ENCODE measurements at regions not wholly inside any gene's neighbourhood (a gene's known extent, or its start where the extent isn't known, plus 50 kb on each side); places are given as distances from the start of the nearest gene placed in this dataset.

GRCh38 chr2:106631281-106631680 lies 144.1 kb downstream of the CD8B2 start:
- no peak for DNase-seq

- no peak for DNase-seq
Observed at GRCh38 chr2:106638043-106638442, 150.9 kb downstream of the CD8B2 start.

GRCh38 chr2:106638580-106638979 lies 151.4 kb downstream of the CD8B2 start:
- DNase-seq = no peak

GRCh38 chr2:106642679-106643078 lies 155.5 kb downstream of the CD8B2 start:
- no peak for DNase-seq

- DNase-seq = no peak
Observed at GRCh38 chr2:106644623-106645022, 157.5 kb downstream of the CD8B2 start.

GRCh38 chr2:106646605-106647004 lies 159.4 kb downstream of the CD8B2 start:
- no peak for DNase-seq

DNA sequence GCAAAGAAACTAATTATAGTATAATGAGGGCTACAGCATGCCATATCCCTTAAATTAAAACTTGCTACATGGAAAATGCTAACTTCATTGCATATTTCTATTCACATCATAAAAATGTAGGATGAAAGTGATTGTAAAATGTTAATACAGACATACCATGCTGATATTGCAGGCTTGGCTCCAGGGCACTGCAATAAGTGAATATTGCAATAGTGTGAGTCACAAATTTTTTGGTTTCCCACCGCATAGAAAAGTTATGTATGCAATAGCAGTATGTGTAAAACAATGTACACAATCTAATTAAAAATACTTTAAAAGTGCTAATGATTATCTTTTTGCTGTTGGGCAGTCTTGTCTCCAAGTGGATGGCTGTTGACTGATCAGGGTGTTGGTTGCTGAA lies 162.1 kb downstream of the CD8B2 start:
- DNase-seq = no peak

GRCh38 chr2:106653465-106653864 lies 166.3 kb downstream of the CD8B2 start:
- no peak for DNase-seq

DNA sequence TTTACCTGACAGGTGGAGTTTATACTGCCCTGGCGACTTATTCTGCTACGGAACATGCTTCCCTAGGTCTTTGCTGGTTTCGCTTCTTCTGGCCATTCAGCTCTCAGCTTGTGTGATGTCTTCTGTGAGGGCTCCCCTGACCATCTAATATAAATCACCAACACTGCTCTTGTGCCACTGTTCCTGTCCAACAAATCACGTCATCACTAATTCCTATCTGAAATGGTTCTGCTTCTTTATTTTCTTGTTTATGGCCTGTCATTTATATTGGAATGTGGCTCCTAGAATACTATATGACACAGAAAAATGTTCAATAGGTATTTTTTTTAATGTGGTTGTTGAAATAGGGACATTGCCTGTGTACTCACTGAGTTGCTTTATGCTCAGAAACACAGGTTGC lies 171.5 kb downstream of the CD8B2 start:
- DNase-seq = no peak

- DNase-seq = peak; percentile 68
Observed at GRCh38 chr2:106664669-106665068, 177.5 kb downstream of the CD8B2 start.

- DNase-seq = no peak
Observed at GRCh38 chr2:106667478-106668070, 180.4 kb downstream of the CD8B2 start.

DNA sequence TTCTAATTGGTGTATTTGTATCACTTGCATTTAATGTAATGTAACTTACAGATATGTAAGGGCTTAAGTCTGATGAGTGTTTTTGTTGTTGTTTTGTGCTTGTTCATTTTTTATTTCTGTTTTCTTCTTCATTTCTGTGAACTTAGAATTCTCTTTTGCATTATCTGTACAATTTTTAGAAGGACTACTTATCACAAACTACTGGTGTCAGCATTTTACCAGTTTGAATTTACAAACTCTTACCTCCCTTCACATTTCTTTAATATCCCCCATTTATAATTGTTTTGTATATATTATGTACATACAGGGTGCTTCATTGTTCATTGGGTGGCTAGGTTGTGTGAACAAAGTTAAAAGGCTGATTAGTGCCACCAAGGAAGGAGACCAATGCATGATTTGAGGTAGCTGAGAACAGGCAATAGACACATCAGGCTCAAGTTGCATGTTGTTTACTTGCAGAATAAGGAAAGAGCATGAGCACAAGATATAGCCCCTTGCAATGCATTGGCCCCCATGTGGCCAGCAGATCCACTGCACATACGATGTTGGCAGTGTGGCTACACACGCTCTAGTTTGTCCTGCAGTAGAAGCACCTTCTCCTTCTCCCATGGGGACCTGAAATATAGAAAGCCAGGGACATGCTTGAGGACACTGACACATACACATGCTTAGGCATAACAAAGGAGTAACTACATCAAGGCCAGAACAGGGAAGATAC lies 198.2 kb downstream of the CD8B2 start:
- no peak for DNase-seq

DNA sequence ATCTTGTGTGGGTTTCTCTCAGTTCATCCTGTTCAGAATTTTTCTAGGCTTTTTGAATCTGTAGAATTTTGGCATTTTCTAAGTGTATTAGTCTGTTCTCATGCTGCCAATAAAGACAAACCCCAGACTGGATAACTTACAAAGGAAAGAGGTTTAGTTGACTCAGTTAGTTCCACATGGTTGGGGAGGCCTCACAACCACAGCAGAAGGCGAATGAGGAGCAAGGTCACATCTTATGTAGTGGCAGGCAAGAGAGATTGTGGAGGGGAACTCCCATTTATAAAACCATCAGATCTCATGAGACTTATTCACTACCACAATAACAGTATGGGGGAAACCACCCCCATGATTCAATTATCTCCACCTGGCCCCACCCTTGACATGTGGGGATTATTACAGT lies 199.2 kb downstream of the ST6GAL2 start:
- no peak for DNase-seq

- DNase-seq = no peak
Observed at GRCh38 chr2:106694964-106695470, 190.9 kb downstream of the ST6GAL2 start.

GRCh38 chr2:106695919-106696318 lies 190.0 kb downstream of the ST6GAL2 start:
- no peak for DNase-seq

GRCh38 chr2:106700616-106701015 lies 185.4 kb downstream of the ST6GAL2 start:
- DNase-seq = no peak

GRCh38 chr2:106701203-106702022 lies 184.6 kb downstream of the ST6GAL2 start:
- no peak for DNase-seq

DNA sequence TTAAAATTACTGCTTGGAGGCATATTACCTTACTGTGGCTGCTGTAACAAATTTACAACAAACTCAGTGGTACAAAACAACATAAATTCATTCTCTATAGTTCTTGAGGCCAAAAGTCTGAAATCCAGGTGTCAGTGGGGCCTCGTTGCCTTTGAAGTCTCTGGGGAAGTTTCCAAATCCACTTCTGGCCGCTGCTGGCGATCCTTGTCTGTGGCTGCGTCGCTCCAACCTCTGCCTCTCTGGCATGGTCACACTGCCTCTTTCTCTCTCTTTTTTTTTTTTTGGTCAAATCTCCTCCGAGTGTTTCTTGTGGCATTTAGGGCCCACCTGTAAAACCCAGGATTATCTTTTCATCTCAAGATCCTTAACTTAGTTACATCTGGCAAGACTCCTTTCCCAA lies 182.8 kb downstream of the ST6GAL2 start:
- DNase-seq = no peak

- no peak for DNase-seq
Observed at GRCh38 chr2:106704798-106705197, 181.2 kb downstream of the ST6GAL2 start.

GRCh38 chr2:106705877-106706276 lies 180.1 kb downstream of the ST6GAL2 start:
- DNase-seq = no peak

GRCh38 chr2:106706283-106706682 lies 179.7 kb downstream of the ST6GAL2 start:
- DNase-seq = no peak

DNA sequence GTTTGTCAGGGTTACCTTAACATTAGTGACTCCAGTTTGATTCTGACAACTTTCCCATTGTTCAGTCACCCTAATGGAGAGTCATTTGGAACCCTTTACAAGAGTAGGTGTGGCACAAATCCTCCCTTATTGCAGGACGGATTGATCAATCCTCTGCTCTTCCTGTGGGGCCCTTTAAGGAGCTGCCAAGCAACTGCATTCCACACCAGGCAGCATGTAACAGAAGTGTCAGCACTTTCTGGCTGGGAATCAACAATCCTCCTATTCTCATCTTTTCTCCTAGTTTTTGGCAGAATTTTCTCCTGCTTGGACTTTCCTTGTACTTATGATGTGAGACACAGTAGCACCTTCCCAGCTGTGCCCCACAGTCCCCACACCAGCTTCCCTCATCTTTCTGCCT lies 177.8 kb downstream of the ST6GAL2 start:
- no peak for DNase-seq

- DNase-seq = no peak
Observed at GRCh38 chr2:106709229-106709628, 176.7 kb downstream of the ST6GAL2 start.

DNA sequence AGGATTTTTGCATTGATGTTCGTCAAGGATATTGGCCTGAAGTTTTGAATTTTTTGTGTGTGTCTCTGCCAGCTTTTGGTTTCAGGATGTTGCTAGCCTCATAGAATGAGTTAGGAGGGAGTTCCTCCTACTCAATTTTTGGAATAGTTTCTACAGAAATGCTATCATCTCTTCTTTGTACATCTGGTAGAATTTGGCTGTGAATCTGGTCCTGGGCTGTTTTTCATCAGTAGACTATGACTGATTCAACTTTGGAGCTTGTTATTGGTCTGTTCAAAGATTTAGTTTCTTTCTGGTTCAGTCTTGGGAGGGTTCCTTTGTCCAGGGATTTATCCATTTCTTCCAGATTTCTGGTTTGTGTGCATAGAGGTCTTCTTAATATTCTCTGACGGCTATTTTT lies 166.7 kb downstream of the ST6GAL2 start:
- DNase-seq = no peak

Measured in MV-4-11 (cell line).